Gastroesophageal sphincter (tissue), 3 donors: ENCODE measurements at regions not wholly inside any gene's neighbourhood (a gene's known extent, or its start where the extent isn't known, plus 50 kb on each side); places are given as distances from the start of the nearest gene placed in this dataset.

Experiments
- POLR2A ChIP-seq, 2 donors: fragments of 450-650 bp; IDR thresholded peaks; one replicate each; pipeline ENCODE4 v1.6.1; 2017; ENCODE audit warnings: antibody characterized with exemption in 2 of 2, mild to moderate bottlenecking in 2 of 2, moderate library complexity in 1 of 2
- POLR2AphosphoS5 ChIP-seq: sonication (generic); formaldehyde crosslinking; IDR thresholded peaks from one replicate; pipeline ENCODE4 v1.6.1; 2017; ENCODE audit warnings: antibody characterized with exemption
- TF ChIP-seq, protein P1 (sequence below), 4 experiments: fragments of 200-600 bp in 2 of 4; fragments of 450-650 bp in 2 of 4; sonication (generic) in 1 of 4; IDR thresholded peaks; one replicate each; pipeline ENCODE4 v1.5.1; 2017 to 2019; ENCODE audit warnings: antibody characterized with exemption in 4 of 4, mild to moderate bottlenecking in 2 of 4, moderate library complexity in 2 of 4

DNA sequence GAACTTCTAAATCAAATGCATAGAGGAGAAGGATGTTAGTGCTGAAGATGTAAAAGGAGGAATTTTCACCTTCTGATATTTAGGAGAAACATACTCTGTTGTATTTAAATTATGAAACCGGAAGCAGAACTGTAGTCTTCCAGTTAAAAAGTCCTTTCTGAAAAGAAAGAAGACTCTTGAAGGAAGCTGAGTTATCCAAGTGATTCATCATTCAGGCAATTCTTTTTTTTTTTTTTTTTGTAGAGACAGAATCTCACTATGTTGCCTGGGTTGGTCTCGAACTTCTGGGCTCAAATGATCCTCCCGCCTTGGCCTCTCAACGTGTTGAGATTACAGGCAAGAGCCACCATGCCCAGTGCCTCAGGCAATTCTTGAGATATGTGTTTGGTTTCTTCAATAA lies 424.8 kb upstream of the TPM1 start:
- TF ChIP-seq, protein P1, sequence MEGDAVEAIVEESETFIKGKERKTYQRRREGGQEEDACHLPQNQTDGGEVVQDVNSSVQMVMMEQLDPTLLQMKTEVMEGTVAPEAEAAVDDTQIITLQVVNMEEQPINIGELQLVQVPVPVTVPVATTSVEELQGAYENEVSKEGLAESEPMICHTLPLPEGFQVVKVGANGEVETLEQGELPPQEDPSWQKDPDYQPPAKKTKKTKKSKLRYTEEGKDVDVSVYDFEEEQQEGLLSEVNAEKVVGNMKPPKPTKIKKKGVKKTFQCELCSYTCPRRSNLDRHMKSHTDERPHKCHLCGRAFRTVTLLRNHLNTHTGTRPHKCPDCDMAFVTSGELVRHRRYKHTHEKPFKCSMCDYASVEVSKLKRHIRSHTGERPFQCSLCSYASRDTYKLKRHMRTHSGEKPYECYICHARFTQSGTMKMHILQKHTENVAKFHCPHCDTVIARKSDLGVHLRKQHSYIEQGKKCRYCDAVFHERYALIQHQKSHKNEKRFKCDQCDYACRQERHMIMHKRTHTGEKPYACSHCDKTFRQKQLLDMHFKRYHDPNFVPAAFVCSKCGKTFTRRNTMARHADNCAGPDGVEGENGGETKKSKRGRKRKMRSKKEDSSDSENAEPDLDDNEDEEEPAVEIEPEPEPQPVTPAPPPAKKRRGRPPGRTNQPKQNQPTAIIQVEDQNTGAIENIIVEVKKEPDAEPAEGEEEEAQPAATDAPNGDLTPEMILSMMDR (IDR thresholded peaks at IDR 0.05): no peak
- TF ChIP-seq POLR2A (IDR thresholded peaks at IDR 0.05) (no peak), POLR2AphosphoS5 (no peak)
